ENCODE measurements at regions not wholly inside any gene's neighbourhood (a gene's known extent, or its start where the extent isn't known, plus 50 kb on each side); places are given as distances from the start of the nearest gene placed in this dataset.

- TF ChIP-seq CTCF (IDR thresholded peaks at IDR 0.05) (no peak), POLR2A (IDR thresholded peaks at IDR 0.05) (no peak), EP300 (IDR thresholded peaks at IDR 0.05) (no peak)
Measured at GRCh38 chr7:50866343-50867033, 83.8 kb upstream of the GRB10 start.

All from sigmoid colon (tissue), 4 donors.